Mesodermal cell (in vitro differentiated cells): ENCODE measurements at regions not wholly inside any gene's neighbourhood (a gene's known extent, or its start where the extent isn't known, plus 50 kb on each side); places are given as distances from the start of the nearest gene placed in this dataset.

Experiments
- H3K27ac ChIP-seq: 2 replicates; pipeline ENCODE4 v1.7.0; 2013; ENCODE audit warnings: mild to moderate bottlenecking, low read depth, low read length, moderate library complexity; ENCODE audit not compliant: severe bottlenecking
- H3K36me3 ChIP-seq: 2 replicates; pipeline ENCODE4 v1.7.1; 2013; ENCODE audit warnings: mild to moderate bottlenecking, low read length, moderate library complexity; ENCODE audit not compliant: control insufficient read depth, insufficient read depth
- H3K4me1 ChIP-seq: one replicate; pipeline ENCODE4 v1.7.1; 2013; ENCODE audit warnings: mild to moderate bottlenecking, low read length; ENCODE audit not compliant: insufficient read depth, control insufficient read depth, poor library complexity, severe bottlenecking
- H3K4me3 ChIP-seq: 2 replicates; pipeline ENCODE4 v1.7.0; 2013; ENCODE audit warnings: low read length, control low read depth, mild to moderate bottlenecking; ENCODE audit not compliant: insufficient read depth, poor library complexity, severe bottlenecking; ENCODE audit errors: extremely low read depth
- H3K9me3 ChIP-seq: 2 replicates; pipeline ENCODE4 v1.7.1; 2013; ENCODE audit warnings: mild to moderate bottlenecking, low read length, moderate library complexity; ENCODE audit not compliant: control insufficient read depth
- WGBS, 2 experiments: methylation state at CpG; one replicate each; pipeline ENCODE4 v1.1.5; 2013; ENCODE audit warnings: missing lambda C conversion rate in 2 of 2; ENCODE audit not compliant: insufficient coverage in 2 of 2; 5-methylcytosine and 5-hydroxymethylcytosine counted together

DNA sequence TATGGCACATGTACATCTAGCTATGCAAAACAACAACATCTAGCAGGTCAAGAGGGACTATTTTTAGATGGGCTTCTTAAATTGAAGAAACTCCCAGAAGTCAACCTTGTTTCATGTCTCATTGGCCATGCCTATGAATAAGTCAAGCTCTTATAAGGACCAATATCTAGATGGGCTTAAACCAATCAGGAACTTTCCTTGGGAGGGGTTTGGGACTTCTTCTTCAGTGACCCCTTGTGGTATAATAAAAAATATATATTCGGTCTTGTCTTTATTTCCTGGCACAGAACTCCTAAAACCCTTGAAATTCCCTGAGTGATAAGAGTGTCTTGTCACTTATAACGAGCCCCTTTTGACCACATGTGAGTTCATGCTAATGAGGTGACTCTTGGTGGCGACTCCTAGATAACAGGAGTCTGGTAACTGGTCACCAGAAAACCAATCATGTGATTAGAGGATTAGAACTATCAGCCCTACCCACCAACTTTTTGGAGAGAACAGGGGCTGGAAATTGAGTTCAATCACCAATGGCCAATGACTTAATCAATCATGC, 218.3 kb downstream of the HHIPL2 start:
- WGBS, 2 experiments: 57% methylated on average over 1 of the region's 3 CpGs; no CpG with 5 or more reads in 1 of the 2 experiments
- Histone ChIP-seq H3K4me3 (no peak overlapping the region), H3K27ac (no peak overlapping the region), H3K4me1 (no peaks in the 10 kb centered on the region), H3K9me3 (no peaks in the 10 kb centered on the region), H3K36me3 (no peaks in the 10 kb centered on the region)

GRCh38 chr1:222326710-222327036, 221.2 kb downstream of the HHIPL2 start:
- Histone ChIP-seq H3K9me3 (no peaks in the 10 kb centered on the region), H3K27ac (no peak overlapping the region), H3K4me3 (no peak overlapping the region), H3K4me1 (no peaks in the 10 kb centered on the region), H3K36me3 (no peaks in the 10 kb centered on the region)

- Histone ChIP-seq H3K36me3 (no peaks in the 10 kb centered on the region), H3K4me3 (no peak overlapping the region), H3K9me3 (no peaks in the 10 kb centered on the region), H3K4me1 (no peaks in the 10 kb centered on the region), H3K27ac (no peak overlapping the region)
- WGBS, 2 experiments: 94 to 100% methylated on average over 2 of the region's 3 CpGs
Measured at GRCh38 chr1:222326006-222326709, 221.7 kb downstream of the HHIPL2 start.

- H3K4me1 ChIP-seq: no peaks in the 10 kb centered on the region
- 100% methylated on average over 1 of the region's 2 CpGs; no CpG with 5 or more reads in 1 of the 2 experiments for WGBS, 2 experiments
- H3K27ac ChIP-seq: no peak overlapping the region
- H3K4me3 ChIP-seq: no peak overlapping the region
- no peaks in the 10 kb centered on the region for H3K36me3 ChIP-seq
- no peaks in the 10 kb centered on the region for H3K9me3 ChIP-seq
Measured at GRCh38 chr1:222325506-222325905, 222.4 kb downstream of the HHIPL2 start.

DNA sequence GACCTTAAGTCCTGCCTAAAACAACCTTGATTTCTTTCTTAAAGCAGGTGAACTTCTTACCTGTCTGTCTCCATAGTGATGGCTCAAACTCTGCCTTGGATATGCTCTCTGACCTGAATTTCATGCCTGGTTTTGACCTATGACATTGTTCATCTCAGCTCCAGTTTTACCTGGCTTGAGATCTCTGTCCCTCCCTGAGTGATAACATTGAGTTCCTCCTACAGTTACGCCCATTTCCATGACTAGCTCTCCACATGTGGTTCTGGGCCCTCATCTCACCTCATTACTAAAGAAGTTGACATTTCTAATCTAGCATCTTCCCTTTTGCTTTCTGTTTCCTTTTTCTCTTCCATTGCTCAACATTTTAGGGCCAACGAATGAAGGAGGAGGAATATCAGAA, 233.1 kb downstream of the HHIPL2 start:
- H3K4me3 ChIP-seq: no peak overlapping the region
- H3K36me3 ChIP-seq: no peaks in the 10 kb centered on the region
- 63 to 92% methylated on average over 1 of the region's 2 CpGs for WGBS, 2 experiments
- no peaks in the 10 kb centered on the region for H3K4me1 ChIP-seq
- no peaks in the 10 kb centered on the region for H3K9me3 ChIP-seq
- no peak overlapping the region for H3K27ac ChIP-seq

GRCh38 chr1:222310836-222311235, 237.1 kb downstream of the HHIPL2 start:
- no peaks in the 10 kb centered on the region for H3K9me3 ChIP-seq
- no peaks in the 10 kb centered on the region for H3K36me3 ChIP-seq
- H3K27ac ChIP-seq: no peak overlapping the region
- no peaks in the 10 kb centered on the region for H3K4me1 ChIP-seq
- no peak overlapping the region for H3K4me3 ChIP-seq
- WGBS, 2 experiments: 92 to 97% methylated on average over 5 of the region's 5 CpGs

DNA sequence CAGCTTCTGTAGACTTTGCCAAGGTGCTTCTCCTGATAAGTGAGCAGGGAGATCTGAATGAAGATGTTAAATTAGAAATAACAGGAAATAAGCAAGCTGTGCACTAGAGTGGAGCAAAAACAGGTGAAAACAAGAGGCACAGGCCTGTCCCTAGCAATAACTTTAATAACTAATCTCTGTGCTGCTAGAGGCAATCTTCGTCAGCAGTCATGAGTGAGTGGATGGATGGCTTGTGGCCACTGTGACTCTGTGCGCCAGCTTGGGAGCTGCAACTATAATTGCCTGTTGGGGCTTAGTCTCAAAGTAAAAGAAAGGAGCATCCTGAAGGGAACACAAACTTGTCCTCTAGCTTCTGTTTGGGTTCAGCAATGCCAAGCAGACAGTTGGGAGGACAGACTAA, 240.3 kb downstream of the HHIPL2 start:
- no peaks in the 10 kb centered on the region for H3K9me3 ChIP-seq
- WGBS, 2 experiments: 36 to 44% methylated on average over 2 of the region's 2 CpGs

GRCh38 chr1:222306512-222306911, 241.4 kb downstream of the HHIPL2 start:
- H3K36me3 ChIP-seq: no peaks in the 10 kb centered on the region
- H3K4me1 ChIP-seq: no peaks in the 10 kb centered on the region
- WGBS, 2 experiments: 100% methylated on average over 1 of the region's 1 CpG; no CpG with 5 or more reads in 1 of the 2 experiments
- no peak overlapping the region for H3K27ac ChIP-seq
- H3K9me3 ChIP-seq: no peaks in the 10 kb centered on the region
- H3K4me3 ChIP-seq: no peak overlapping the region

More for the DNA sequence above, 240.3 kb downstream of the HHIPL2 start:
- no peaks in the 10 kb centered on the region for H3K4me1 ChIP-seq
- no peak overlapping the region for H3K27ac ChIP-seq
- H3K36me3 ChIP-seq: no peaks in the 10 kb centered on the region
- no peak overlapping the region for H3K4me3 ChIP-seq

- Histone ChIP-seq H3K4me3 (no peak overlapping the region), H3K9me3 (no peaks in the 10 kb centered on the region), H3K27ac (no peak overlapping the region), H3K36me3 (no peaks in the 10 kb centered on the region), H3K4me1 (no peaks in the 10 kb centered on the region)
Measured at GRCh38 chr1:222306011-222306410, 241.9 kb downstream of the HHIPL2 start.

DNA sequence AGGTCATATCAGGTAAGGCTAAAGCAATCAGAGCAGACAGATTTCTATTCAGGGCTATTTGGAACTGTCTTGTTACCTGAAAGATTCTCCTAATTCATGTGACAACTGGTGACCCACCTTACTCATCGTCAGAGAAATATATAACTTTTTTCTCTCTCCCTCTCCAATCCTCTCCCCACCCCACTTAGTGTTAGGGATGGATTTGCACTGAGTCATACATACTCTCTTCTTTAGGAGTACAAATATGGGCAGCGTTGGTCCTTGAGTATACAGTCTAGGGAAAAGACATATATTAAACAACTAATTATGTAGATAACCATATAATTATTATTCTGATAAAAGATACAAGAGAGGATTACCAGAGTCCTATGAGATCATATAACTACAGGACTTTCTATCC, 246.3 kb downstream of the HHIPL2 start:
- Histone ChIP-seq H3K27ac (no peak overlapping the region), H3K36me3 (no peaks in the 10 kb centered on the region), H3K4me3 (no peak overlapping the region), H3K4me1 (no peaks in the 10 kb centered on the region), H3K9me3 (no peaks in the 10 kb centered on the region)
- no CpG with 5 or more reads among the region's 2 CpGs for WGBS, 2 experiments

GRCh38 chr1:222299524-222299923, 248.4 kb downstream of the HHIPL2 start:
- H3K4me1 ChIP-seq: no peaks in the 10 kb centered on the region
- H3K27ac ChIP-seq: no peak overlapping the region
- H3K4me3 ChIP-seq: no peak overlapping the region
- no peaks in the 10 kb centered on the region for H3K9me3 ChIP-seq
- WGBS, 2 experiments: 100% methylated on average over 1 of the region's 1 CpG; no CpG with 5 or more reads in 1 of the 2 experiments
- H3K36me3 ChIP-seq: no peaks in the 10 kb centered on the region
